NB4 (cell line): ENCODE measurements at regions not wholly inside any gene's neighbourhood (a gene's known extent, or its start where the extent isn't known, plus 50 kb on each side); places are given as distances from the start of the nearest gene placed in this dataset.

Experiments used
- MAX ChIP-seq: IDR thresholded peaks from 2 replicates; pipeline ENCODE4 v1.6.1; 2011; ENCODE audit warnings: low read depth, low read length
- POLR2A ChIP-seq: IDR thresholded peaks from 2 replicates; pipeline ENCODE4 v1.6.1; 2011; ENCODE audit warnings: mild to moderate bottlenecking; ENCODE audit not compliant: insufficient read length; ENCODE audit errors: extremely low read depth
- TF ChIP-seq, protein P1 (sequence below): IDR thresholded peaks from one replicate; pipeline ENCODE4 v1.5.1; 2012; ENCODE audit warnings: low read depth, low read length

GRCh38 chr4:18608908-18609533 lies 587.5 kb upstream of the LCORL start:
- TF ChIP-seq, protein P1, sequence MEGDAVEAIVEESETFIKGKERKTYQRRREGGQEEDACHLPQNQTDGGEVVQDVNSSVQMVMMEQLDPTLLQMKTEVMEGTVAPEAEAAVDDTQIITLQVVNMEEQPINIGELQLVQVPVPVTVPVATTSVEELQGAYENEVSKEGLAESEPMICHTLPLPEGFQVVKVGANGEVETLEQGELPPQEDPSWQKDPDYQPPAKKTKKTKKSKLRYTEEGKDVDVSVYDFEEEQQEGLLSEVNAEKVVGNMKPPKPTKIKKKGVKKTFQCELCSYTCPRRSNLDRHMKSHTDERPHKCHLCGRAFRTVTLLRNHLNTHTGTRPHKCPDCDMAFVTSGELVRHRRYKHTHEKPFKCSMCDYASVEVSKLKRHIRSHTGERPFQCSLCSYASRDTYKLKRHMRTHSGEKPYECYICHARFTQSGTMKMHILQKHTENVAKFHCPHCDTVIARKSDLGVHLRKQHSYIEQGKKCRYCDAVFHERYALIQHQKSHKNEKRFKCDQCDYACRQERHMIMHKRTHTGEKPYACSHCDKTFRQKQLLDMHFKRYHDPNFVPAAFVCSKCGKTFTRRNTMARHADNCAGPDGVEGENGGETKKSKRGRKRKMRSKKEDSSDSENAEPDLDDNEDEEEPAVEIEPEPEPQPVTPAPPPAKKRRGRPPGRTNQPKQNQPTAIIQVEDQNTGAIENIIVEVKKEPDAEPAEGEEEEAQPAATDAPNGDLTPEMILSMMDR: no peak
- TF ChIP-seq POLR2A (no peak), MAX (no peak)
